ENCODE measurements at regions not wholly inside any gene's neighbourhood (a gene's known extent, or its start where the extent isn't known, plus 50 kb on each side); places are given as distances from the start of the nearest gene placed in this dataset.

DNA sequence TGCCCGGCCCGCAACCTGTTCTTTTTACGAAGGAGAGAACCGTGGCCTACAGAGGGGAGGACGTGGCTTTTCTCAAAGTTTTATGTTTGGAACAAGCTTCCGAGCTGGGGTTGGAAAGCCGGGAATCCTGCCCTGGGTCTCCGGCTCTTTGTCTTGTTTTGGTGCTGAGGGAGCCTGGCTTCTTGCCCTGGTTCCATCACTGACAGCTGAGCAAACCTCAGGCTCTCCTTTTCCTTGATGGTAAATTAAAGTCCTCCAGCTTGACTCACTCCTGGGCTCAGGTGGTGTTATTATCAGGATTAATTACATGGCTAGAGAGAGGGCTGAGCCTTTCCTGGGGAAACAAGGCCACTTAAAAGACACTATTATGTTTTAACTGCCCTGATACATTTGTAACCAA, 289.5 kb upstream of the RGMA start:
- TF ChIP-seq EZH2 (IDR thresholded peaks at IDR 0.05; ENCODE audit: insufficient read depth, poor library complexity, severe bottlenecking) (no peak), EZH2phosphoT487 (IDR thresholded peaks at IDR 0.05; ENCODE audit: insufficient read depth, low read depth) (no peak)
